ENCODE measurements at regions not wholly inside any gene's neighbourhood (a gene's known extent, or its start where the extent isn't known, plus 50 kb on each side); places are given as distances from the start of the nearest gene placed in this dataset.

GRCh38 chr6:92026878-92027277 is 1392.5 kb downstream of the EPHA7 start:
- no peaks in the 10 kb centered on the region for H3K36me3 ChIP-seq
- ATAC-seq (ENCODE audit: insufficient number of reproducible peaks, low FRiP score, low read depth) (no peak), DNase-seq (ENCODE audit: low spot score) (no peak)
- no peak overlapping the region for H3K4me3 ChIP-seq
- TF ChIP-seq CTCF (IDR thresholded peaks at IDR 0.05): no peak
- H3K27me3 ChIP-seq (replicated peaks; ENCODE audit: insufficient read depth): no peaks in the 10 kb centered on the region
- H3K9me3 ChIP-seq: no peaks in the 10 kb centered on the region
- H3K27ac ChIP-seq: no peak overlapping the region
- H3K4me1 ChIP-seq (ENCODE audit: control insufficient read depth in 1 of 2, low read depth in 2 of 2): no peaks in the 10 kb centered on the region

- Histone ChIP-seq H3K9me3 (no peaks in the 10 kb centered on the region), H3K36me3 (no peaks in the 10 kb centered on the region), H3K4me3 (no peak overlapping the region), H3K4me1 (ENCODE audit: control insufficient read depth in 1 of 2, low read depth in 2 of 2) (no peaks in the 10 kb centered on the region), H3K27me3 (replicated peaks; ENCODE audit: insufficient read depth) (no peaks in the 10 kb centered on the region), H3K27ac (no peak overlapping the region)
- no peak for DNase-seq (ENCODE audit: low spot score)
- ATAC-seq (ENCODE audit: insufficient number of reproducible peaks, low FRiP score, low read depth): no peak
- no peak for TF ChIP-seq CTCF (IDR thresholded peaks at IDR 0.05)
Measured at GRCh38 chr6:92024881-92025280, 1394.5 kb downstream of the EPHA7 start.

GRCh38 chr6:92024110-92024509 is 1395.2 kb downstream of the EPHA7 start:
- no peak for TF ChIP-seq CTCF (IDR thresholded peaks at IDR 0.05)
- Histone ChIP-seq H3K27ac (no peak overlapping the region), H3K36me3 (no peaks in the 10 kb centered on the region), H3K4me1 (ENCODE audit: control insufficient read depth in 1 of 2, low read depth in 2 of 2) (no peaks in the 10 kb centered on the region), H3K27me3 (replicated peaks; ENCODE audit: insufficient read depth) (no peaks in the 10 kb centered on the region), H3K9me3 (no peaks in the 10 kb centered on the region), H3K4me3 (no peak overlapping the region)
- no peak for DNase-seq (ENCODE audit: low spot score)
- ATAC-seq (ENCODE audit: insufficient number of reproducible peaks, low FRiP score, low read depth): no peak

- Histone ChIP-seq H3K9me3 (no peaks in the 10 kb centered on the region), H3K27ac (no peak overlapping the region), H3K4me3 (no peak overlapping the region), H3K27me3 (replicated peaks; ENCODE audit: insufficient read depth) (no peaks in the 10 kb centered on the region), H3K36me3 (no peaks in the 10 kb centered on the region), H3K4me1 (ENCODE audit: control insufficient read depth in 1 of 2, low read depth in 2 of 2) (no peaks in the 10 kb centered on the region)
- DNase-seq (ENCODE audit: low spot score) (no peak), ATAC-seq (ENCODE audit: insufficient number of reproducible peaks, low FRiP score, low read depth) (no peak)
- TF ChIP-seq CTCF (IDR thresholded peaks at IDR 0.05): no peak
Measured at GRCh38 chr6:92023410-92023966, 1395.9 kb downstream of the EPHA7 start.

- H3K36me3 ChIP-seq: no peaks in the 10 kb centered on the region
- H3K9me3 ChIP-seq: no peaks in the 10 kb centered on the region
- DNase-seq (ENCODE audit: low spot score) (no peak), ATAC-seq (ENCODE audit: insufficient number of reproducible peaks, low FRiP score, low read depth) (no peak)
- H3K4me3 ChIP-seq: no peak overlapping the region
- H3K4me1 ChIP-seq (ENCODE audit: control insufficient read depth in 1 of 2, low read depth in 2 of 2): no peaks in the 10 kb centered on the region
- H3K27ac ChIP-seq: no peak overlapping the region
- no peaks in the 10 kb centered on the region for H3K27me3 ChIP-seq (replicated peaks; ENCODE audit: insufficient read depth)
- TF ChIP-seq CTCF (IDR thresholded peaks at IDR 0.05): no peak
Measured at GRCh38 chr6:92011681-92012245, 1407.6 kb downstream of the EPHA7 start.

Data from thoracic aorta (tissue), 2 donors.